AML-193 (cell line): ENCODE measurements at regions not wholly inside any gene's neighbourhood (a gene's known extent, or its start where the extent isn't known, plus 50 kb on each side); places are given as distances from the start of the nearest gene placed in this dataset.
"Not testable (repeated sequence)": the region's sequence is repeated elsewhere in the genome, so short reads cannot be mapped to it uniquely, and the experiment has no call there.

Experiments used
- DNase-seq, 2 experiments: peaks; one replicate each; lab custom pipeline; 2025; lab: John Stamatoyannopoulos, UW

- DNase-seq, result no peak
Measured at GRCh38 chr16:25434064-25434463, 176.4 kb upstream of the ZKSCAN2 start.

GRCh38 chr16:25433388-25433787, 175.7 kb upstream of the ZKSCAN2 start:
- no peak for DNase-seq

GRCh38 chr16:25431472-25431871, 173.8 kb upstream of the ZKSCAN2 start:
- no peak for DNase-seq

- no peak for DNase-seq
Measured at GRCh38 chr16:25426829-25427228, 169.2 kb upstream of the ZKSCAN2 start.

GRCh38 chr16:25419681-25420080, 162.0 kb upstream of the ZKSCAN2 start:
- no peak for DNase-seq

GRCh38 chr16:25419153-25419552, 161.5 kb upstream of the ZKSCAN2 start:
- no peak for DNase-seq

GRCh38 chr16:25416002-25416401, 158.4 kb upstream of the ZKSCAN2 start:
- no peak for DNase-seq

GRCh38 chr16:25413975-25414374, 156.3 kb upstream of the ZKSCAN2 start:
- DNase-seq, result no peak

- DNase-seq, result no peak
Measured at GRCh38 chr16:25413133-25413532, 155.5 kb upstream of the ZKSCAN2 start.

- DNase-seq, result no peak
Measured at GRCh38 chr16:25411396-25412081, 153.9 kb upstream of the ZKSCAN2 start.

GRCh38 chr16:25403852-25404251, 146.2 kb upstream of the ZKSCAN2 start:
- DNase-seq, result no peak

GRCh38 chr16:25395528-25395927, 137.9 kb upstream of the ZKSCAN2 start:
- DNase-seq, result no peak

GRCh38 chr16:25390761-25391160, 133.1 kb upstream of the ZKSCAN2 start:
- no peak for DNase-seq

GRCh38 chr16:25374556-25374955, 116.9 kb upstream of the ZKSCAN2 start:
- no peak for DNase-seq

GRCh38 chr16:25372716-25373115, 115.1 kb upstream of the ZKSCAN2 start:
- no peak for DNase-seq

GRCh38 chr16:25371342-25371741, 113.7 kb upstream of the ZKSCAN2 start:
- no peak for DNase-seq

GRCh38 chr16:25370541-25370940, 112.9 kb upstream of the ZKSCAN2 start:
- no peak for DNase-seq

GRCh38 chr16:25367773-25368524, 110.3 kb upstream of the ZKSCAN2 start:
- no peak for DNase-seq

GRCh38 chr16:25366078-25366477, 108.4 kb upstream of the ZKSCAN2 start:
- DNase-seq, result peak; percentile 29 to 33

- DNase-seq, result not testable (repeated sequence)
Measured at GRCh38 chr16:25359516-25359915, 101.9 kb upstream of the ZKSCAN2 start.

GRCh38 chr16:25344006-25344405, 86.4 kb upstream of the ZKSCAN2 start:
- no peak for DNase-seq

GRCh38 chr16:25340973-25341372, 83.3 kb upstream of the ZKSCAN2 start:
- no peak for DNase-seq

GRCh38 chr16:25317732-25318316, 60.2 kb upstream of the ZKSCAN2 start:
- DNase-seq, result no peak
